ENCODE measurements at regions not wholly inside any gene's neighbourhood (a gene's known extent, or its start where the extent isn't known, plus 50 kb on each side); places are given as distances from the start of the nearest gene placed in this dataset.

DNA sequence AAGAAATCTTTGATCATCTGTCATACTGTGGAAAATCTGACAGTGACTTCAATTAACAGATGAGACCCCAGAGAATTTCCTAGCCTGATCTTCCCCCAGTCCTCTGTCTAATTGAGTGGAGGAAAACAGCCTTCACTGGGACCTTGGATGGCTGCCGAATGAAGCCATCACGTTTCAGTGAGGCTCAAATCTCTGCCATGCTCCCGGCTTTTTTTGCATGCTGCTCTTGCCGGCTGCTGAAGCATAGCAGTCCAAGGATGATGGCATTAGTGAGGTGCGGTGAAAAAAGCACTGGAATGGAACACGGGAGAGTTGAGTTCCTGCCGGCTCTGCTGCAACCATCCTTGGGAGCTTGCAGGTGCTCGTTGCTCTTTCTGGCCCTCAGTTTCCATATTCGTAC lies 430.5 kb downstream of the SLC4A3 start:
- TF ChIP-seq, protein P1, sequence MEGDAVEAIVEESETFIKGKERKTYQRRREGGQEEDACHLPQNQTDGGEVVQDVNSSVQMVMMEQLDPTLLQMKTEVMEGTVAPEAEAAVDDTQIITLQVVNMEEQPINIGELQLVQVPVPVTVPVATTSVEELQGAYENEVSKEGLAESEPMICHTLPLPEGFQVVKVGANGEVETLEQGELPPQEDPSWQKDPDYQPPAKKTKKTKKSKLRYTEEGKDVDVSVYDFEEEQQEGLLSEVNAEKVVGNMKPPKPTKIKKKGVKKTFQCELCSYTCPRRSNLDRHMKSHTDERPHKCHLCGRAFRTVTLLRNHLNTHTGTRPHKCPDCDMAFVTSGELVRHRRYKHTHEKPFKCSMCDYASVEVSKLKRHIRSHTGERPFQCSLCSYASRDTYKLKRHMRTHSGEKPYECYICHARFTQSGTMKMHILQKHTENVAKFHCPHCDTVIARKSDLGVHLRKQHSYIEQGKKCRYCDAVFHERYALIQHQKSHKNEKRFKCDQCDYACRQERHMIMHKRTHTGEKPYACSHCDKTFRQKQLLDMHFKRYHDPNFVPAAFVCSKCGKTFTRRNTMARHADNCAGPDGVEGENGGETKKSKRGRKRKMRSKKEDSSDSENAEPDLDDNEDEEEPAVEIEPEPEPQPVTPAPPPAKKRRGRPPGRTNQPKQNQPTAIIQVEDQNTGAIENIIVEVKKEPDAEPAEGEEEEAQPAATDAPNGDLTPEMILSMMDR (conservative IDR thresholded peaks at IDR 0.05; ENCODE audit: low read depth, low read length), result no peak
- TF ChIP-seq EZH2 (IDR thresholded peaks at IDR 0.05; ENCODE audit: low read length, unreplicated experiment) (no peak), EZH2phosphoT487 (IDR thresholded peaks at IDR 0.05; ENCODE audit: borderline replicate concordance, low read length) (no peak)
